Testis (tissue), 2 donors: ENCODE measurements at regions not wholly inside any gene's neighbourhood (a gene's known extent, or its start where the extent isn't known, plus 50 kb on each side); places are given as distances from the start of the nearest gene placed in this dataset.
"Not testable (repeated sequence)": the region's sequence is repeated elsewhere in the genome, so short reads cannot be mapped to it uniquely, and the experiment has no call there.

Experiments
- DNase-seq: peaks from one replicate; pipeline ENCODE4 v3.0.0-alpha.2; 2019
- H3K27ac ChIP-seq, 2 donors: fragments of 200-600 bp; sonication (generic); one replicate each; pipeline ENCODE4 v1.5.1; 2019
- H3K27me3 ChIP-seq: fragments of 200-600 bp; sonication (generic); one replicate; pipeline ENCODE4 v1.5.1; 2019
- H3K36me3 ChIP-seq: fragments of 200-600 bp; sonication (generic); one replicate; pipeline ENCODE4 v1.5.1; 2017; ENCODE audit warnings: low read depth; ENCODE audit errors: missing control alignments
- H3K4me1 ChIP-seq: fragments of 200-600 bp; sonication (generic); one replicate; pipeline ENCODE4 v1.5.1; 2019
- H3K4me3 ChIP-seq, 2 donors: fragments of 200-600 bp; sonication (generic); one replicate each; pipeline ENCODE4 v1.5.1; 2017 to 2019
- H3K9me3 ChIP-seq: fragments of 200-600 bp; sonication (generic); one replicate; pipeline ENCODE4 v1.5.1; 2017
- CTCF ChIP-seq, 3 experiments: fragments of 450-650 bp in 2 of 3; fragments of 200-600 bp in 1 of 3; sonication (generic) in 1 of 3; IDR thresholded peaks; one replicate each; pipeline ENCODE4 v1.5.1; 2016 to 2019; ENCODE audit warnings: antibody characterized with exemption in 3 of 3, mild to moderate bottlenecking in 2 of 3, moderate library complexity in 1 of 3
- POLR2A ChIP-seq: fragments of 450-650 bp; IDR thresholded peaks from one replicate; pipeline ENCODE4 v1.6.1; 2017; ENCODE audit warnings: antibody characterized with exemption, mild to moderate bottlenecking, moderate library complexity
- WGBS, 2 donors: methylation state at CpG; one replicate each; pipeline ENCODE4 v1.1.5; 2018; 5-methylcytosine and 5-hydroxymethylcytosine counted together
- intact Hi-C: fragments of 100-400 bp; cut with DNase I; formaldehyde crosslinking; loops from one replicate; pipeline ENCODE4 v1.15.1; 2023; ENCODE audit warnings: low total_unique reads

- Histone ChIP-seq H3K9me3 (no peaks in the 10 kb centered on the region), H3K4me1 (no peaks in the 10 kb centered on the region), H3K4me3 (no peak overlapping the region), H3K27me3 (no peaks in the 10 kb centered on the region), H3K36me3 (no peaks in the 10 kb centered on the region), H3K27ac (no peak overlapping the region)
- WGBS, 2 donors, result 90 to 93% methylated on average over 2 of the region's 2 CpGs
- TF ChIP-seq CTCF (IDR thresholded peaks at IDR 0.05) (no peak), POLR2A (no peak)
- intact Hi-C loops, result no loop called here
- no peak for DNase-seq
These were observed 1103.2 kb upstream of the ALCAM start for GRCh38 chr3:104263477-104263876.

DNA sequence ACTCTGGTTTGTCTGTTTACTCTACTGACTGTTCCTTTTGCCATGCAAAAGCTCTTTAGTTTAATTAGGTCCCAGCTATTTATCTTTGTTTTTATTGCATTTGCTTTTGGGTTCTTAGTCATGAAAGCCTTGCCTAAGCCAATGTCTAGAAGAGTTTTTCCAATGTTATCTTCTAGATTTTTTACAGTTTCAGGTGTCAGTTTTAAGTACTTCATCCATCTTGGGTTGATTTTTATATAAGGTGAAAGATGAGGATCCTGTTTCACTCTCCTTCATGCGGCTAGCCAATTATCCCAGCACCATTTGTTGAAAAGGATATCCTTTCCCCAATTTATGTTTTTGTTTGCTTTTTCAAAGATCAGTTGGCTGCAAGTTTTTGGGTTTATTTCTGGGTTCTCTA, 1100.5 kb upstream of the ALCAM start:
- WGBS, 2 donors, result 81 to 98% methylated on average over 1 of the region's 1 CpG

GRCh38 chr3:104269771-104270170, 1096.9 kb upstream of the ALCAM start:
- Histone ChIP-seq H3K36me3 (no peaks in the 10 kb centered on the region), H3K4me1 (no peaks in the 10 kb centered on the region), H3K4me3 (no peak overlapping the region), H3K9me3 (no peaks in the 10 kb centered on the region), H3K27ac (no peak overlapping the region), H3K27me3 (no peaks in the 10 kb centered on the region)
- intact Hi-C loops, result no loop called here
- WGBS, 2 donors, result 76% methylated on average over 6 of the region's 6 CpGs
- TF ChIP-seq POLR2A, result no peak
- no peak for TF ChIP-seq CTCF (IDR thresholded peaks at IDR 0.05)
- DNase-seq, result no peak

More for the DNA sequence above, 1100.5 kb upstream of the ALCAM start:
- H3K27ac ChIP-seq, H3K4me3 ChIP-seq, H3K9me3 ChIP-seq, H3K27me3 ChIP-seq, intact Hi-C loops, H3K36me3 ChIP-seq, H3K4me1 ChIP-seq, DNase-seq: not testable (repeated sequence)

DNA sequence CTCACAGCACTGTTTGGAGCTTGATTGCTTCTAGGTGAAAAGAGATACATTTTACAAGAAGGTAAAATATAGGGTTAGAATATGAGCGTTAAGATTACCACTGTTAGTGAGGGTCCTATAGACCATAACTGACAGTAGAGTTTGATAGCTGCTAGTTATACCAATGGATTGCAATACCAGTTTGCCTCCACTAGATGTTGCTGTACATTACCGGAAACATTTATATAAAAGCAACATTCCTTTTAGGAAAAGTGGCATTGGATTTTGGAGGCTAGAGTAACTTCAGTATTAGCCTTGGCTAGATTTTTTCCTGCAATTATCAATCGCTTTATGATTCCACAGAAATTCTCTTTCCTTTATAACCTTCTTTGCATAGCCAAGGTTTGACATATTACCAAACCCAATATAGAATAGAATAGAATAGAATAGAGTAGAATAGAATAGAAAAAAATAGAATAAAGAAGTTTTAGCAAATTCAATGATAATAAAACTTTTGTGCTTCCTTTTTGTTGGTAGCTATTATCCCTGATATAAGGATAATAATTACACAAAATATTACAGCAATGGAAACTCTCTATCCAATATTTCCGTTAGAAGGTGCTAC, 1093.6 kb upstream of the ALCAM start:
- Histone ChIP-seq H3K36me3 (no peaks in the 10 kb centered on the region), H3K9me3 (no peaks in the 10 kb centered on the region), H3K4me1 (no peaks in the 10 kb centered on the region), H3K27me3 (no peaks in the 10 kb centered on the region), H3K27ac (no peak overlapping the region), H3K4me3 (no peak overlapping the region)
- no peak for DNase-seq
- TF ChIP-seq CTCF (IDR thresholded peaks at IDR 0.05) (peak; percentile 19 to 67 (median 58)), POLR2A (no peak)
- WGBS, 2 donors, result 61 to 63% methylated on average over 4 of the region's 4 CpGs
- intact Hi-C loops, result no loop called here

- intact Hi-C loops, result no loop called here
- Histone ChIP-seq H3K36me3 (no peaks in the 10 kb centered on the region), H3K27me3 (no peaks in the 10 kb centered on the region), H3K4me1 (no peaks in the 10 kb centered on the region), H3K9me3 (no peaks in the 10 kb centered on the region), H3K4me3 (no peak overlapping the region), H3K27ac (no peak overlapping the region)
- TF ChIP-seq CTCF (IDR thresholded peaks at IDR 0.05), result no peak
- no peak for TF ChIP-seq POLR2A
- no peak for DNase-seq
These were observed 1091.5 kb upstream of the ALCAM start for GRCh38 chr3:104275199-104275598.
